Activated effector memory CD4-positive, alpha-beta T cell treated with Interleukin-2 at 50 U/mL for 16 hours (primary cell): ENCODE measurements at regions not wholly inside any gene's neighbourhood (a gene's known extent, or its start where the extent isn't known, plus 50 kb on each side); places are given as distances from the start of the nearest gene placed in this dataset.

Source experiments
- DNase-seq: peaks from one replicate; pipeline ENCODE4 v3.0.0-alpha.2; 2020

- no peak for DNase-seq
Measured at GRCh38 chrX:78456909-78457308, 129.5 kb upstream of the CYSLTR1 start.

GRCh38 chrX:78455901-78456300 is 128.5 kb upstream of the CYSLTR1 start:
- no peak for DNase-seq

- no peak for DNase-seq
Measured at GRCh38 chrX:78452356-78452755, 124.9 kb upstream of the CYSLTR1 start.

GRCh38 chrX:78437621-78438020 is 110.2 kb upstream of the CYSLTR1 start:
- DNase-seq, result no peak

GRCh38 chrX:78429172-78429571 is 101.8 kb upstream of the CYSLTR1 start:
- DNase-seq, result no peak

GRCh38 chrX:78388663-78389062 is 61.3 kb upstream of the CYSLTR1 start:
- no peak for DNase-seq

GRCh38 chrX:78387364-78387763 is 60.0 kb upstream of the CYSLTR1 start:
- no peak for DNase-seq

GRCh38 chrX:78384486-78384885 is 57.1 kb upstream of the CYSLTR1 start:
- no peak for DNase-seq

- DNase-seq, result no peak
Measured at GRCh38 chrX:78383594-78383993, 56.2 kb upstream of the CYSLTR1 start.

GRCh38 chrX:78378476-78379115 is 51.2 kb upstream of the CYSLTR1 start:
- no peak for DNase-seq
